Stimulated activated CD8-positive, alpha-beta memory T cell treated with anti-CD3 and anti-CD28 coated beads, Interleukin-15, amount 100 ng/mL, for 48 hours (primary cell): ENCODE measurements at regions not wholly inside any gene's neighbourhood (a gene's known extent, or its start where the extent isn't known, plus 50 kb on each side); places are given as distances from the start of the nearest gene placed in this dataset.

ENCODE experiments used
- DNase-seq, 2 donors: peaks; one replicate each; pipeline ENCODE4 v3.0.0-alpha.2; 2020; ENCODE audit warnings: low read depth in 2 of 2

DNA sequence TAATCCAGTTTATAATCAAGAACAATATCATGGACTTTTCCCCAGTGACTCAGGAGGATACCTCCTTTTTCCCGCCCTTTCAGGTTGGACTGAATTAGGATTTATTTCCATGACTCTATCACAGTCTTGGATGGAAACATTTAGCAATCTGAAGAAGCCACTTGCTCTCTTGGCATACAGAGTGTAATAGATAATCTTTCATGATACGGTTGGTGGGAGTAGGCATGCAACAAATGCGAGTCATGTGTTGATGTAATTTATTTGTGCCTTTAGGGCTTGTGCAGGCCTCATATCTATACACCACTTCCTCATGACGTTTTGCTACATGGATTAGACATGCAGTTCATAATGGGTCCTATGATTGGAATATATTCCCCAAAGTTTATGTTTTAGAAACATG lies 54.2 kb upstream of the MCTP2 start:
- no peak for DNase-seq

DNA sequence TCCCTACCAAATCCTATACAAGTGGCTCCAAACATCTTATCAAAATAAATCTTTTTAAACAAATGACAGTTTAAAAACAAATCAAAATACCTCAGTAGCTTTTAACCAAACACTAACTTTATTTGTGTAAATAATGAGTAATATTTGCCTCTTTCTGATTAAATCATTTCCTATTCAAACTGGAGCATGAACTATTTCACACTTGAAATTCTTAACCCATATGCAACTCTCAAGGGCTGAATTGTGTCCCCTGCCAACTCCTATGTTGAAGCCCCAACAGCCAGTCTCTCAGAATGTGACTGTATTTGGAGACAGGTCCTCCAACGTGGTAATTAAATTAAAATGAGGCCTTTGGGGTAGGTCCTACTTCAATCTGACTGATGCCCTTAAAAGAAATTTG lies 55.9 kb upstream of the MCTP2 start:
- no peak for DNase-seq

DNA sequence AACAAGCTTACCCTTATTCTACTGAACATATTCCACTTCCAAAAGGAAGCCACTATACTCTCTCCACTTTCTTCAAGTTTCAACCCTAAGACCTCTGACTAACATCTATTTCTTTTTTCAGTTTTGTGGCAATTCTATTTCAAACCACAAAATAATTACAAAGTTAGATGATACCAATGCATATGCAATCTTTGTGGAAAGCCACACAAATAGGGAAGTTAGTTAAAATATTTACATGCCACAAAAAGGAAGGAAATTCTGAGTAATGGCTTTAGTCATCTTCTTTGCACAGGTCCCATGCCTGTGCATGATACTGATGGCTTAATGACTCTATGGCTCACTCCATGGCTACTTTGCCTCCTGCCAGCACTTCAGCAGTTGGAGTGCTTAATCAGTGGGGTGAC lies 57.0 kb upstream of the MCTP2 start:
- peak; percentile 6 to 7 for DNase-seq

DNA sequence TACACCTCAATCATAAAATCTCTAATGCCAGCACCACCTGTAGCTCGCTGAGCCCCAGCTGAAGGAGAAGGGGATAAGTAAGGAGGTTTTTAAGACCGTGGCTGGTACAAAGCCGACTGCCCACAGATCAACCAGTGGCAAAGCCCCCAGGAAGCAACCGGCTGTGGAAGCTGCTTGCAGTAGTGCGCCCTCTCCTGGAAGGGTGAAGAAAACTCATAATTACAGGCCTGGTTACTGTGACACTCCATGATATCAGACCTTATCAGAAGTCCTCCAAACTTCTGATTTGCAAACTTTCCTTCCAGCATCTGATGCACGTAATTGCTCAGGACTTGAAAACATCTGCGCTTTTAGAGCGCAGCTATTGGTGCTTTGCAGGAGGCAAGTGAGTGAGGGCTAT lies 63.1 kb upstream of the MCTP2 start:
- DNase-seq = no peak

DNA sequence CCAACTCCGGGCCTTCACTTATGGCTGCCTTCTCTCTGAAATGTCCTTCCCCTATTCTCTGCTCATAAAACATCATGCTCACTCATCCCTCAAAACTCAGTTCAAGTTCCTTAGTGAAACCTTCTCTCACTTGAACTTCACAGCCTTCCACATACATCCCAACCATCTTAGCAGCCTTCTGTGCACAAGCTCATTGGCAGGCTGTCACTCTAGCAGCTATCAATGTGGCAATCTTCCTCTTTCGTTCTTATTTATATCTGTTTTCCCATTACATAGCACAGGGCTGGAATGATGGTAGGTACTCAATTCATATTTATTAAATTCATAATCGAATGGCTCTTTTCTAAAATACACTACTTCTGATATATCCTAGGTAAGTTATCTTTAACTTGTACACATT lies 66.4 kb upstream of the MCTP2 start:
- DNase-seq = no peak

DNA sequence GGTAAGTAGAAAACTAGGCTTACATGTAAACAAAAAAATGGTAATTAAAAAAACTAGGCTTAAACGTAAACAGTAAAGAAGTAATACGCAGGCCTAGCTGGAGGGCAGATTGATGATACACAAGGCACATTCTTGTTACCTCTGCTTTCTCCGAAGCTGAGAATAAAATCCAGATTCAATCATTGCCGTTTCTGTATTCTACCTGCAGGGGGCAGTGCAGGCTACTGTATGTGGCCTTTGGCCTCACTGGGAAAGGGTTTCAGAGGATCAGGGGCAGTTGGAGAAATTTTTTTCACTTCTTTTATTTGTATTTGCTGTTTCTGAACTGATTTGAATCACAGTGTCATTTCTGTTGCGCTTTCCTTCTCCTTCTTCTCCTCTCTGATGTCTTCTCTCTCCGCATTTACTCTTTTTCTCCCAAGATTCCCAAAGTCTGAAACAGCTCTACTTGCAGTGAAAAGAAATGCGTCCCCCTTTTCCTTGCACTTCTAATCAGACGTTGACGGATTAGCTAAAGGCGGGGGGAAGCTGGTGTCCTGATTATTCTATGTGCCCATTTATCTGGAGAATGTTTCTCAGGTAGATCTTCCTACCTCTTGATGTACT lies 67.1 kb upstream of the MCTP2 start:
- peak; percentile 25 to 32 for DNase-seq

DNA sequence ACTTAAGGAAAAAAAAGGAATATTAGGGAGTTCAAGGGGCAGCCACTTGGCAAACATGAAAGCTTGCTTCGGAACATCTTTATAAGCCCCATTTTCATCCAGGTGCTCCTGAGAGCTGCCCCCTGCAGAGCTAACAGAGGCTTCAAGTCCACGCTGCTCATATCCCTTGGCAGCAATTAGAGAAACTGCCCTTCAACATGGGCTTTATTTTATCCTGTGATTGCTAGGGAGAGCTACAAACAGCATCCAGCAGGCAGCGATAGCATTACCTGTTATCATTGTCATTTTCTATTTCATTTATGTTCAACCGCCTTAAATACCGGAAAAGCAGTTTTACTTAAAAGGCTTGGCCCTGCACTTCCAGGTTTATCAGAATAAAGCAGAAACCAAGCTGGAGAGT lies 68.4 kb upstream of the MCTP2 start:
- no peak for DNase-seq

DNA sequence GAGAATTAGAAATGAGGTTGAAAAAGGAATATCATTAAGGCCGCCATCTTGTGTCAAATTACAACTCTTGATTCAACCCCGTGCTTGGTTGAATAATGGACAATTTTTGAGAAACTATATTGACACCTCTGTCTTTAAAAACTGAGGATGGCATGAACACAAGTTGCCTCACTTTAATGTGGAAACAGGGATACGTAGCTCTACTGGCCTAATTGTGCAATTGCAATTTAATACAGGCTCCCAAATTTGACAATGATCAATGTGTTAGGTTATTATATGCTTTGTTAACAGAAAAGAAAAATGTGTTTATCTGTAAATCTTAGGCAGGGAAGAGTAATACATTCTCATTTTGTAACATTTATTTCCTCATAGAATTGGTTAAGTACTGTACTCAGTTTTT lies 77.1 kb upstream of the MCTP2 start:
- DNase-seq = no peak

DNA sequence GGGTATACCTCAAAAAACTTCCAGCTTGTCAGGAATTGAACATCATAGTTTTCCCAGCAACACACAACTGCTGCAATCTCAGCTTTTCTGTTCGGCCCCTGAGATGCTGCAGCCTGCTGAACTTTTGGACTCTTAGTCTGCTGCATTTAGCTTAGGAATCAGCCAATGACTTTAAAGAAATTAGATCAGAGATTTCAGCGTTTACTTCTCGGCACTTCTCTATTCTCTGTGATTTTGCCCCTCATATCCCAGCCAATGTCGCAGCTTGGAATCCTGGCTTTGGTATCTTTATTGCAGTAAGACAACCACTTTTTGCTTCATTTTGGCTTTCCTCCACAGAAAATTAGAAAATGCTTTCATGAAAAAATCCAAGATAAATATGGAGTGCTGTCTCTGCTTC lies 86.3 kb upstream of the MCTP2 start:
- DNase-seq = no peak

DNA sequence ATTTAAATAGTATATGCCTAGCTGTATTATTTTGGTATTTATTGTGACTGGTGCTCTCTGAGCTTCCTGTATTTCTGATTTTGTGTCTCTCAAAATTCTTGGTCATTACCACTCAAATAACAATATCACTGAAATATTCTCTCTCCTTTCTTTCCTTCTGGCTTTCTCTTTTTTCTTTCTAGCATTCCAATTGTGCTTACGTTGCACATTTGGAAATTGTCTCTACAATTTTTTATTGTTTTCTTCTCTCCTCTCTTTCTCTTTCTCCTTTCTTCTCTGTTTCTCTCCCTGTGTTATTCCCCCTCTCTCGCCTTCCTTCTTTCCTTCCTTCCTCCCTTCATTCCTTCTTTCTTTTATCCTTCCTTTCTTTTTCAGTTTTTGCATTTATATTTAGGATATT lies 89.6 kb upstream of the MCTP2 start:
- no peak for DNase-seq

DNA sequence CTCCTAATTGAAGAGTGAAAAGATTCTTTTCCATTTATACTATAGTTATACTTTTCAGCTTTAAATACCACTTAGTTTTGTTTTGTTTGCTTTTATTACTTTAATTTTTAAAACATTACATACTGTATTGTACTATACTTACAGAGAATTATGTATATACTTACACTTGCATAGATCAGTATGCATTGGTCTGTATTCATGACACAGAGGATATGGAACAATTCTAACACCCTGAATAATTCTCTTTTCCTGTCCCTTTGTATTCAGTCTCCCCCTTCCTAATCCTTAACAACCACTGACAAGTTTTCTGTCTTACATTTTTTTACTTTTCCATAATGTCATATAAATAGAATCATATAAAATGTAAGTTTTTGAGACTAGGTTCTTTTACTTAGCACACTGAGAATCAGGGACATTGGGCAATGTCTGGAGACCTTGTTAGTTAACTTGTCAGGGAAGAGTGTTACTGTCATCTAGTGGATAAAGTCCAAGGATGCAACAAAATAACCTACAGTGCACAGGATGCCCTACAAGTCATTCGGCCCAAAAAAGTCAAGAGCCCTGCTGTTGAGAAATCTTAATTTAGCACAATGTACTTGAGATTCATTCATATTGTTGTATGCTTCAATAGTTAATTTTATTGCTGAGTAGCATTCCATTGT lies 95.7 kb upstream of the MCTP2 start:
- no peak for DNase-seq

DNA sequence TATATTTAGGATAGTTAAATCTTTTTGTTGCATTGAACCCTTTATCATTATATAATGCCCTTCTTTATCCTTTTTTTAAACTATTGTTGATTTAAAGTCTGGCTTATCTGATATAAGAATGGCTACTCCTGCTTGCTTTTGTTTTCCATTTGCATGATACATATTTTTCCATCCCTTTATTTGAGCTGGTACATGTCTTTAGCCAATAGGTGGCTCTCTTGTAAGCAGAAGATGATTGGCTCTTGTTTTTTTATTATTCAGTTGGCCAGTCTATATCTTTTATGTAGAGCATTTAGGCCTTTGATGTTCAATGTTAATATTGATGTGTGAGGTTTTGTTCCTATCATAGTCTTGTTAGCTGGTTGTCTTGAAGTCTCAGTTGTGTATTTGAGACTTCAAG lies 99.5 kb upstream of the MCTP2 start:
- no peak for DNase-seq

DNA sequence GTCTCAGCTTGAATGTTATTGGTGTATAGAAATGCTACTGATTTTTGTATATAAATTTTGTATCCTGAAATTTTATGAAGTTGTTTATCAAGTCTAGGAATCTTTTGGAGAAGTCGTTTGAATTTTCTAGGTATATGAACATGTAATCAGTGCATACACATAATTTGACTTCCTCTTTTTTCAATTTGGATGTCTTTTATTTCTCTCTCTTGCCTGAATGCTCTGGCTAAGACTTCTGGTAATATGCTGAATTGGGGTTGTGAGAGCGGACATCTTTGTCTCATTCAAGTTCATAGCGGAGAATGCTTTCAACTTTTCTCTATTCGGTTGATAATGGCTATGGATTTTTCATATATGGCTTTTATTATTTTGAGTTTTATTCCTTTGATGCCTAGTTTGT lies 100.9 kb upstream of the MCTP2 start:
- DNase-seq = no peak

DNA sequence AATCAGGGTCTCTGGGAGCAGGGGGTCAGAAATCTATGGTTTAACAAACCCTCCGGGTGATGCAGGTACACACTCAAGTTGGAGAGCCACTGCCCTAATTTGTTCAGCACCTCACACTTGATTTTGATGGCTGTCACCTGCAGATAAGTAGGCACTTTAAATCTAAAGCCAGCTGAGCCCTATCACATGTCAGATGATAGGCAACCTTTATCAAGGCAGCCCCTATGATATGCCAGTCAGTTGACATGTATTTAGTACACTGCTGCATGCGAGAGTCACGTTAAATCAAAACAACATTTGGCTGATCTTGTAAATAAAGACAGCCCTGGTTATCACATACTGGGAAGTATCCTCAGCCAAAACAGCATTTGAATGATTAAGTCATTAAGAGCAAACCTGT lies 104.4 kb upstream of the MCTP2 start:
- DNase-seq = no peak

DNA sequence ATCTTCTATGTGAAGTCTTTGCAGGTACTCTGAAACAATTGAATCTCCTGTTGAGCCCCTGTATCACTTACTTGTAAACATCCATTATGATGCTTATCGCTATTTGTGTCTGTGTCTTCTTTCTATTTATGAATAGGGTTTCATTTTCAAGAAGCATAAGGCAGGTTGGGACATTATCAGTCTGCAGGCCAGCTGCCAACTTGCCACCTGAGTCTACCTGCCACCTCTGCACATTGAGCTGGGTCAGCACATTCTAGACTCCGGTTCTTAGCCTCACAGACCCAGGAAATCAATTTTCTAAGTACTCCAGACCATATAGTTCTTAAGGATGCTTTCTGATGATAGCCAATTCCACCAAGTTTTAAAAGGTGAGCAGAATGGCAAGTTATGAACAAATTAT lies 105.7 kb upstream of the MCTP2 start:
- DNase-seq = no peak

DNA sequence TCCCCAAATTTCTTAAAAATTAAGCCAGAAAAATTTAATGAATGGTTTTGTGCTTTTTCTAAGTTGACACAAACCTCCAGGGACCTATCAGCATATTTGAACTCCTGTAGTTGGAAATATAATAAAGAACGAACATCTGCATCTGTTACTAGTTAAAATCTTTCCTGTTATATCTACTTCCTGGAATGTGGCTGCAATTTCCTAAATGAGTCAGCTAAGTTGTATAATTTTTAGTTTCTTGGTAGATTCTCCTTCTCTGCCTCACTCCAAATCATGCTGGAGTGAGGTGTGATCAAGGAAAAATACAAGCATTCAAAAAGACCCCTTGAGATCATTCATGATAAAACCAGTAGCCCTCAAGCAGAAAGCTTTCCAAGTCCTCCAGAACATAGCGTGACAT lies 106.2 kb upstream of the MCTP2 start:
- no peak for DNase-seq

DNA sequence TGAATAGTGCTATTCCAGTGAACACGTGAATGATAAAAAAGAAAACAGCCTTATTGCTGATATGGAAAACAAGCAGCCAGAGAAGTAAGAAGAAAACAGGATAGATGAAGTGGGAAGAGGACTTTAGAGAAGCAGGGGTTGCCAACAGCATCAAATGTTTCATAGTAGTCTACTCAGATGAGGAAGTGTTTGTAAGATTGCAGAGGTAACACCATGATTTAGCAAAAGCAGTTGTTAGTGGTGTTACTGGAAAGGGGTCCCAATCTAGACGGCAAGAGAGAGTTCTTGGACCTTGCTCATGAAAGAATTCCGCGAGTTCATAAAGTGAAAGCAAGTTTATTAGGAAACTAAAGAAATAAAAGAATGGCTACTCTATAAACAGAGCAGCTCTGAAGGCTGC lies 108.8 kb upstream of the MCTP2 start:
- DNase-seq = no peak

DNA sequence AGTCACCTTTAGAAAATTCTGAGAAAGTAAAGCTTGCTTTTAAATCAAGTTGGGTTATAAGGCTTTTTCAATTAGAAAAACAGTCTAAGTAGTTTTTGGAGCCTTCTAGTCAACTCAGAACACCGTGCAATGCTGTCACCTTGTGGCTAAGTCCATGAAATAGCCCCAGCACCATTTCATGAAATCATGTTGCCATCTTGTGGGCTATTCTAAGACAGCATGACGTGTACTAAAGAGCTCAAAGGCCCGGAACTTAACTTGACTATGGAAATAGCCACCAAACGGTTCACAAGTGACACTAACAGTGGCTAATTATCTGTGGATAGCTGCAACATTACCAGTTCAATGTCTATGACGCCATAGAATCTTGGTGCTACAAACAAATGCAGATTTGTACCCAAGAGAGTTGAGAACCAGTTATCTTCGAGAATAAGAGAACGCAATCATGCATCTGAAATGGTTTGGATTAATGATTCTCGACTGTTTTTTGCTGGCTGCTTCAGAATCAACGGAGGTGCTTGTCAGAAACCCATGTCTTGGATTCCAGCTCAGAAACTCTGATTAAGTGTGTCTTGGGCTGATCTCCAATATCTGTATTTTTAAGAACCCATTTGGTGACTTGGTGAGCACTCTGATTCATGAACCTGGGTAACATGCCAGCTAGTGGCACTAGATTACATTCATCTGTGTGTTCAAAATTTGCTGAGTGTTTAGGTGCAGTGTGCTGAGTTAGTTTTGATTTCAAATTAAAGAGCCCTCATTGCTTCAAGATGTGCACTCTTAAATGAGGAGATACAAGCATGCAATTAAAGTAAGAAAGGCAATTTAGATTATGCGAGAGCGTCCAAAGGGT lies 111.2 kb upstream of the MCTP2 start:
- DNase-seq = peak in 1 of 2 donors; percentile 1

DNA sequence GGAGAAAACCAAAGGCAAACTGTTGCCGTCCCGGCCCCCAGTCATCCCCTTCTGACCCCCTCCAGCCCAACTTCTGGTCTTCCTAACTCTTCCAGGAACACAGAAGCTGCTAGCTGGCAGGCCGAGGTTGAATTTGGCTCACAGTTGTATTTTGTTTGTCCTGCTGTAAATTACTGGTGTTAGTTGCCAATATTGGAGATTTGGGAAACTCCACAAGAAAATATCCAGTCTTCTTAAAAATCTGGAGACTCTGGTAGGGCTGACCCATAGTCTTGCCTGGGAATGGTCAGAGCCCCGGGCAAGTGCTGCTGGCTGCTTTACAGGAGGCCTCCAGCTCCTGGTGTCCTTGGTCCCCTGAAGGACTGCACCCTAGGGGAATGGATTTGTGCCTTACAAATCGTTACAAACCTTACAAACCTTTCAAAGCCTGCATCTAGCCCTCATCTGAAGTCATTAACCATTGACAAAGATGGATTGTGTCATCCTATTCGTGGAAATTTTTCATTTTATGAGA lies 112.0 kb upstream of the MCTP2 start:
- no peak for DNase-seq

DNA sequence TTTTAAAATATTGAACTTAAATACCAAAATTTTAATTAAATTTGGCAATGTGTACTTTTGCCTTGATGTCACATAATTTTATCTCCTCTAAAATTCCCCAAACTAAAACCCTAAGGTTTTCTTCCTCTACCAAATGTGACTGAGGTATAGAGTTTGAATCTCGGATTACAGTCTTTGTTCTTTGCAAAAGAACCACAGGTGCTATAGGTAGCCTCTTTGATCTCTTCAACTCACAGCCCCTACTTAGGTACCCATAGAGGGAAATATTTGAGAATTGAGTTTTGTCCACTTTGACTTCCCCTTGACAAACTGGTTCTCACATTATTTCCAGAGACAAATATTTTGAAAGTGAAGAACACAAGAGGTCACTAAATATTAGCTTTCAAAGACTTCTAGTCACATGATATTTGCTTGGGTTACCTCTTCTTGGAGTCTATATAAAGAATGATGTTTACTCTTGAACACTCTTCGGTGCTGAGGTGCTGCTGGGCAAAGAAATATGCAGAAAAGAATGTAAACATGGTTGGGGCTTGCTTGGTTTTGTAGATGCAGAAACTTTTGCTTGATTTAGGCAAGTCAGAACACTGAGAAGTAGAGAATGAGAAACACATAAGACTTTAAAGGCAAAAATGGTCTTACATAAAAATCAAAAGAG lies 120.8 kb upstream of the MCTP2 start:
- DNase-seq = no peak

DNA sequence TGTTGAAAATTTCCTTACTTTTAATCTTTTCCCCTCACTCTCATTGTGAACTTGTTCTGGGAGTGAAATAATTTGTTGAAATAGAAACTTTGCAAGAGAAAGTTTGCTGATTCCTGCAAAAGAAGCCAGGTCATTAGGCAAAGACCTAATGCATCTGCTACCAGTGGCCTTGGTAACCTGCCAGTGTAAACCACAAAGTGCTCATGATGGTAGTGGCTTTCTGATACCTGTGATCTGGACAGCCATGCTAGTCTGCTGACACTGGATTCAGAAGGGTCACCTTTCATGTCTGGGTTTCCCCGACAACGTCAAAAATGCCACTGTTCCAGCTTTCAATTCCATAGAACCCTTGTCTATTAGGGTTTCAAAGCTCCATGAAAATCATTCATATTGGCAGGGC lies 123.7 kb upstream of the MCTP2 start:
- no peak for DNase-seq

DNA sequence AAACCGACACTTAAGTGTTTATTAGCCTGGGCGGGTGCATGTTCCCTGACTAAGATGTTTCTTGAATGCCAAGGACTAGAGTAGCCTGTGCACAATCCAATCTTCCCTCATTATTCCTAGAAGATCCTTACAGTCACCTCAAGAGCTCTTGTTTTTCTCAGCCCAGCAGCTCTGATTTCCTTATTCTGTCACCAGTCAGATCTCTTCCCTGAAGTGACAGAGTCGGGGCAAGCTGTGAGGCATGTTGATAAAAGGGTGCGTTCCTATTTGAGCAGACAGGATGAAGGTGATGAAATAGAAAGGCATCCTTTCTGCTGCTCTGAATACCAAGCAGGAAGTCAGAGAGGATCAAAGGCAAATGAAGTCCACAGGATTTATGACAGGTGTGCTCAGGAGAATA lies 125.6 kb upstream of the MCTP2 start:
- DNase-seq = no peak
